Coronary artery (tissue), 2 donors: ENCODE measurements at regions not wholly inside any gene's neighbourhood (a gene's known extent, or its start where the extent isn't known, plus 50 kb on each side); places are given as distances from the start of the nearest gene placed in this dataset.

ENCODE experiments used
- DNase-seq: peaks from one replicate; pipeline ENCODE4 v3.0.0-alpha.2; 2017; ENCODE audit warnings: low spot score
- H3K27ac ChIP-seq, 2 donors: fragments of 200-600 bp; sonication (generic); one replicate each; pipeline ENCODE4 v1.5.1; 2016 to 2019
- H3K4me3 ChIP-seq: fragments of 200-600 bp; sonication (generic); 2 replicates; pipeline ENCODE4 v1.5.1; 2016; ENCODE audit warnings: mild to moderate bottlenecking, moderate library complexity
- TF ChIP-seq, protein P1 (sequence below): fragments of 200-600 bp; sonication (generic); IDR thresholded peaks from one replicate; pipeline ENCODE4 v1.5.1; 2019; ENCODE audit warnings: antibody characterized with exemption

DNA sequence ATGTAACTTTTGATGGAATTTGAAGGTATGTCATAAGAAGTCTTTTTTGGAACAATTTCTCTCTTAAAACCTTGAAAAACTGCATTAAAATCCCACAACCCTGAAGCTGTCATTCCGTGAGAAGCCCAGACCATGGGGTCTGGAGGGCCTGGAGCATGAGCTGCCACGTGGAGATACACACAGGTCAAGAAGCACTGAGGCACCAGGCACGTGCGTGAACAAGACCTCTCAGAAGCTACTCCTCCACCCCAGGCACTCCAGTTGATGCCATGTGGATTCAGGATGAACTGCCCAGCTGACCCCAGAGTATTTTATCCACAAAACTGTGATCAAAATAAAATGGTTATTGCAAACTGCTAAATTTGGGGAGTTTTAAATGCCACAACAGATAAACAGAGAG, 227.5 kb upstream of the BRINP1 start:
- Histone ChIP-seq H3K4me3 (no peak overlapping the region), H3K27ac (no peak overlapping the region)
- TF ChIP-seq, protein P1, sequence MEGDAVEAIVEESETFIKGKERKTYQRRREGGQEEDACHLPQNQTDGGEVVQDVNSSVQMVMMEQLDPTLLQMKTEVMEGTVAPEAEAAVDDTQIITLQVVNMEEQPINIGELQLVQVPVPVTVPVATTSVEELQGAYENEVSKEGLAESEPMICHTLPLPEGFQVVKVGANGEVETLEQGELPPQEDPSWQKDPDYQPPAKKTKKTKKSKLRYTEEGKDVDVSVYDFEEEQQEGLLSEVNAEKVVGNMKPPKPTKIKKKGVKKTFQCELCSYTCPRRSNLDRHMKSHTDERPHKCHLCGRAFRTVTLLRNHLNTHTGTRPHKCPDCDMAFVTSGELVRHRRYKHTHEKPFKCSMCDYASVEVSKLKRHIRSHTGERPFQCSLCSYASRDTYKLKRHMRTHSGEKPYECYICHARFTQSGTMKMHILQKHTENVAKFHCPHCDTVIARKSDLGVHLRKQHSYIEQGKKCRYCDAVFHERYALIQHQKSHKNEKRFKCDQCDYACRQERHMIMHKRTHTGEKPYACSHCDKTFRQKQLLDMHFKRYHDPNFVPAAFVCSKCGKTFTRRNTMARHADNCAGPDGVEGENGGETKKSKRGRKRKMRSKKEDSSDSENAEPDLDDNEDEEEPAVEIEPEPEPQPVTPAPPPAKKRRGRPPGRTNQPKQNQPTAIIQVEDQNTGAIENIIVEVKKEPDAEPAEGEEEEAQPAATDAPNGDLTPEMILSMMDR, result no peak
- DNase-seq, result no peak

DNA sequence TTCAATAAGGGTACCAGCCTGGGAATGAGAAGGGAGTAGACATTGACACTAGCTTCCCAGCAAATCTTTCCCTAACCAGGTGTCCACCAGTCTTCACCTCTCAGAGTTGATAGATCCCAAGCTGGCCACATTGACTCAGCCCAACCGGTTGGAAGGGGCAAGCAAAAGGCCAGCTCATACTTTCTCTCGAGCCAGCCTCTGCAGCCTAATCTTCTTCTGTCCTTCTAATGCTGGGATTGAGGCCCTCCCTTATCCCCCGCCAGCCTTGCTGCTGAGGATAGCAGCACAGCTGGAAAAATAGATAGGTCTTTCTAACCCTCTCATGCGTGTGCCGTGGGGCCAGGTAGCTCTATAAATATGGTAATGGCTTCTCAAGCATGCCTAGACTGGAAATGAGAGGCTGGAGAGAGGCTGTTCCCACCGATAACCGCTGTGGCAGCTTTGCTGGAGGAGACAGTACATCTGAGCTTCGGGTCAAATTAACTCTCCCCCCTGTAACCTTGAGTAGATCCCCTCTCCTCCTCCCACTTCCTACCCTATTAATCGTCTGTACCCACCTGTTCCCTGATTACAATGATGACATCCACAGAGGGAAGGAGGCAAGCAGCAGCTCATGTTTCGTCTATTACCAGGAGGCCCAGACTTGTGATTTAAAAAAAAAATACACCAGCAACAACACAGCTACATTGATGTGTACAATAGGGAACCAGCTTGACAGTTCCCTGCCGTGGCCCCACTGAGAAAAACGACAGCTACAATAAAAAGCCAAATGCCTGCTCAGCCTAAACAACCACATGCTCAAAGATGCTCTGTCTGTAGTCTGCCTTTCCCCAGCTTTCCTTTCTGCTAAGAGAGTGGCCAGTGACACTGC, 219.9 kb upstream of the BRINP1 start:
- no peak overlapping the region for H3K27ac ChIP-seq
- no peak for DNase-seq
- H3K4me3 ChIP-seq, result no peak overlapping the region
- TF ChIP-seq, protein P1, result no peak

DNA sequence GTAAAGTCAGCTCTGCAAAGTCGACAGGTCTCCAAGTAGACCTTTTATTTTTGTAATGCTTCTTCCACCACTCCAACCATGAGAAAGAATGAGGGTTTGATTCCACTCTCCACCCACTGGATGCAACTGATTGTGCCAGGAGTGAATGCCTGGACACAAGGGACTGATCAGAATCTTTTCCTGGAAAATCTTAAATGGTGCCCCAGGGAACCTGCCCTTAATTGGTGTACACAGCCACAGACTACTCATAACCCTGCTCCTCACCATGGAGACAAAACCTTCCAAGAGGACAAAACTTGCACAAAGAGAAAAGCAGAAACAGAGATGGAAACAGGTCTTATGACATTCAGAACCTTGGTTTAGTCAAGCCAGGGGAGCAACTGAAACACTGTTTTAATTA, 208.6 kb upstream of the BRINP1 start:
- Histone ChIP-seq H3K27ac (no peak overlapping the region), H3K4me3 (no peak overlapping the region)
- no peak for DNase-seq
- TF ChIP-seq, protein P1, result no peak

DNA sequence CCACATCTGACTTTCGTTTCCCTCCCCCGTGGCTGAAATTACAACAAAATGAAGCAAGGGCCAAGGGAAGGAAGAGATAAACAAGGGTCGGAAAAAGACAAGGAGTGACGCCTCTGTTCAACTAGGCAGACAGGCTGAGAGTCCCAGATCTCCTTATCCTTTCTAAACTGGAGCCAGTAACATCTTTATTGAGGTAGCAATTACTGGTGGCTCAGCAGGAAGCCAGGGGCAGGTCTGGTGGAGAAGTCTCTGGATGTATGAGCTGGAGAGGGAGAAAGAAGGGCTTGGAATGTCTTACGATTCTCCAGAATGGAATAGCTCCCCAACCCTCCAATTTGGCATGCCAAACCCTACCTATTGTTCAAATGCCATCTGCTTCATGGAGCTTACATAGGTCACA, 190.8 kb upstream of the BRINP1 start:
- TF ChIP-seq, protein P1, result no peak
- H3K4me3 ChIP-seq, result no peak overlapping the region
- H3K27ac ChIP-seq, result no peak overlapping the region
- no peak for DNase-seq

DNA sequence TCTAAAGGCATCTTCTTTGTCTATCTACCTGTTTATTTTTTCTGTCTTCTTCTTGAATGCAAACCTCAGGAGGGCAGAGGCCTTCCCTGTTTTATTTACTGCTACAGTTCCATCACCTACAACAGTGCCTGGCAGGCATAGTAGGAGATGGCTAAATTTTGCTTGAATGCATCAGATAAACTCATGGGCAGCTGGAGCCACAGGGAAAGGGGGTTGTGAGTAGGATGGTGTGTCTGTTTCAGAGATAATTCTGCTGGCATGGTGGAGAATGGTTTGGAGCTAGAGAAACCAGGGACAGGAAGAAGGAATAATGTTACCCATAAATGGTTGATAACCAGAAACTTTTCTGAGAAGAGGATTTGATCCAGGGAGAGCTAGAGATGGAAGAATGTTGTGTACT, 189.8 kb upstream of the BRINP1 start:
- no peak for DNase-seq
- H3K4me3 ChIP-seq, result no peak overlapping the region
- TF ChIP-seq, protein P1, result no peak
- H3K27ac ChIP-seq, result no peak overlapping the region

DNA sequence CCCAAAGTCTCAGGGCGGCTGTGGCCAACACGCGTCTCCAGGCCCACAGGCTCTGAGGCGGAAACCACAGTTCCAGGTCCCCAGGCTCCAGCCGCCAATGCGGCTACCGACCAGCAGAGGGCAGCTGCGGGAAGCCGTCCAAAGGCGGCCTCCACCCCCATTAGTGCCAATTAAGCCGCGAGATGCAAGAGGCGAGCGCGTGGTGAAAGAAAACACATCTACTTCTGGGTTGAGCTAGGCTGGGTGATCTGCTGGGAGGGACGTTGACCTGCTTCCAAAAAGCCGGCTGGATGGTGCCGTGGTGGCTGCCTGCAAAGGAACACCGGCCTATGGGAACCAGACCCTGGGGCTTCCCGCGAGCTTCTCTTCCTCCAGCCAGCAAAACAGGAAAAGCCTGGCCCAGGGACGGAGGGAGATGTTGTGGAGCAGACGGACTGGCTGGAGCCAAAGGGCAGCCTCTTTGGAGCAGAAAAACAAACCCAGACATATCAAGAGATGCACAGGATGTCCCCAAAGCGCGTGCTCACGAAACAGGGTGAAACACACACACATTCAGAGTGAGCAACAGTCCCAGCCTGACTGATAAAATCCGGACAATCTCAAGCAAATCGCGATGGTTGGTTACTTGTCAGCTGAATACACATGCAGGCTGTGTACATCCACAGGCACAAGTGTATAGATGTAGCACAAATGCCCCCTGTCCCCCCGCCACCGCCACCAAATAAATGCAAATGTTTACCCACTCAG, 187.1 kb upstream of the BRINP1 start:
- H3K27ac ChIP-seq, result peak overlapping the region; percentile 4 to 40
- DNase-seq, result peak; percentile 82
- peak overlapping the region; percentile 66 for H3K4me3 ChIP-seq
- TF ChIP-seq, protein P1, result peak; percentile 92
